ENCODE measurements at regions not wholly inside any gene's neighbourhood (a gene's known extent, or its start where the extent isn't known, plus 50 kb on each side); places are given as distances from the start of the nearest gene placed in this dataset.

DNA sequence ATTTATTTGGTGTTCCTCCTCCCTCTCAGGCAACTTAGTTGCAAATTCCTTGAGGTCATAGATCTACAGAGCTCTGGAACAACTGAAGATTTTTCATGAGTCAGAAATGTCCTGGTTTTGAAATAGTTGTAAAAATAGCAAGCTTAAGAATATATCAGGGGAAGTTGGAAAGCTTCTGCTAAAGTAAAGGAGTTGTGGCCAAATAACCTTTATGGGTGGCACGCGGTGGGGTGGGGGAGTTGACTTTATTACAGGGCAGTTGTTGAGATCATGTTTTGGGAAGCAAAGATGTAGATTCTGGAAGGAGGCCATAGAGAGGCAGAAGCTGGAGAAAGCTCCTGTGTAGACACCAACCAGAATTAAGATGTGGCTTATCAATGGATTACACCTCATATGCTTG, 326.0 kb upstream of the MTPN start:
- DNase-seq (ENCODE audit: low read depth), result no peak
- no peak overlapping the region for H3K4me3 ChIP-seq (ENCODE audit: low read depth, low read length)
- TF ChIP-seq, protein P1, sequence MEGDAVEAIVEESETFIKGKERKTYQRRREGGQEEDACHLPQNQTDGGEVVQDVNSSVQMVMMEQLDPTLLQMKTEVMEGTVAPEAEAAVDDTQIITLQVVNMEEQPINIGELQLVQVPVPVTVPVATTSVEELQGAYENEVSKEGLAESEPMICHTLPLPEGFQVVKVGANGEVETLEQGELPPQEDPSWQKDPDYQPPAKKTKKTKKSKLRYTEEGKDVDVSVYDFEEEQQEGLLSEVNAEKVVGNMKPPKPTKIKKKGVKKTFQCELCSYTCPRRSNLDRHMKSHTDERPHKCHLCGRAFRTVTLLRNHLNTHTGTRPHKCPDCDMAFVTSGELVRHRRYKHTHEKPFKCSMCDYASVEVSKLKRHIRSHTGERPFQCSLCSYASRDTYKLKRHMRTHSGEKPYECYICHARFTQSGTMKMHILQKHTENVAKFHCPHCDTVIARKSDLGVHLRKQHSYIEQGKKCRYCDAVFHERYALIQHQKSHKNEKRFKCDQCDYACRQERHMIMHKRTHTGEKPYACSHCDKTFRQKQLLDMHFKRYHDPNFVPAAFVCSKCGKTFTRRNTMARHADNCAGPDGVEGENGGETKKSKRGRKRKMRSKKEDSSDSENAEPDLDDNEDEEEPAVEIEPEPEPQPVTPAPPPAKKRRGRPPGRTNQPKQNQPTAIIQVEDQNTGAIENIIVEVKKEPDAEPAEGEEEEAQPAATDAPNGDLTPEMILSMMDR (IDR thresholded peaks at IDR 0.05; ENCODE audit: insufficient read depth, low read depth, low read length, missing control alignments), result no peak

DNA sequence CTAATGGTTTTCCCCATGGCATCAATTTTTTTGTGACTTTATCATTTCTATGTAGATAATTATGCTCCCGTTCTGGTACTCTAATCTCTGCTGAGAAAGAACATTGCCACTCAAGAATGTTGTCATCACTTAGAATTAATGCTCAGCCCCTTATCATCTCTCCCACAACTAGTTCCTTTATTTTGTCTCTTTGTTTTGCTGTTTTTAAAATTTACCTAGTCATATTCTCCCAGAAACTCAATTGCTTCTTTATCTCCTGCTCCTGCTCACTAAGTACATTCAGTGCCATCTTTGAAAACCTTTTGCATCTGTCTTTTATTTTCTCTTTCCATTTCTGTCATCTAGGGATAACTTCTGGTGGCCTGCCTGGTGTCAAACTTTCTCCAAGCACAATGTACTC, 324.9 kb upstream of the MTPN start:
- no peak for DNase-seq (ENCODE audit: low read depth)
- TF ChIP-seq, protein P1 (IDR thresholded peaks at IDR 0.05; ENCODE audit: insufficient read depth, low read depth, low read length, missing control alignments), result no peak
- no peak overlapping the region for H3K4me3 ChIP-seq (ENCODE audit: low read depth, low read length)

DNA sequence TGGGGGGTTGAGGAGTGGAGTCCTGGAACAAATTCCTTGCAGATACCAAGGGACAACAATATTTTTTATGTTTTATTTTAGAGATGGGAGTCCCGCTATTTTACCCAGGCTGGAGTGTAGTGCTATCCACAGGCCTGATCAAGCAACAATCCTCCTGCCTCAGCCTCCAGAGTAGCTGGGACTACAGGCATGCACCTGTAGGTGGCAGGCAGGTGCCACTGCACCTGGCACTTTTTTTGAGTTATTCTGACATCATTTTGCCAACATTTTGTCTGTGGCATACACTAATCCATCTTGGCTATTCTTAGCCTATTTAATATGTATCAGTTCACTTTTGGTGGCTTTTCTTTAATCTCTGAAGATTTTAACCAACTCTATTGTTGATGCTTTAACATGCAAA, 317.8 kb upstream of the MTPN start:
- no peak for DNase-seq (ENCODE audit: low read depth)
- H3K4me3 ChIP-seq (ENCODE audit: low read depth, low read length), result no peak overlapping the region
- TF ChIP-seq, protein P1 (IDR thresholded peaks at IDR 0.05; ENCODE audit: insufficient read depth, low read depth, low read length, missing control alignments), result peak; percentile 19

DNA sequence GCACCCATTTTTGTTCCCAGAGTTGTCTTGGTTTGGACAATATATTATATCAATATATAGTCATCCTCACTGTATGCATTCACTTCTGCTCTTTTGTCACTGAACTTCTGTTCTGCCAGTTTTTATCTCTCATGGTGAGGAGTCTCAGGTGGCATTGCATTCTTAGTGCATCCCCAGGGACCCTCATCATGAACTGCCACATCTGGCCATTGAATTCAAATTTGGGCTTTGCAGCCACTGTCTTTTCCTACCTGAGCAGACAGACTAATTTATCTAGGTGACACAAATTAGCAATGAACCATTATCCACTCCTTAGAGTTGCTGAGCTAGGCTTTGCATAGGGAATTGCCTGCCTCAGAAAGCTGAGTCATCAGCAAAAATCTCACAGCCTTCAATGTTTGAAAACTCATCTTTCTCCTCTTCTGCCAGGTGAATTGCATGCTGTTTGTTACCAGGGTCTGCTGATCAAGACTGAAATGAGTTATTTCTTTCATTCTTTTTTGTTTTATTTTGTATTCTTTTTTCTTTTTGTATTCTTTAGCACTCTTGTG, 316.8 kb upstream of the MTPN start:
- TF ChIP-seq, protein P1 (IDR thresholded peaks at IDR 0.05; ENCODE audit: insufficient read depth, low read depth, low read length, missing control alignments), result no peak
- H3K4me3 ChIP-seq (ENCODE audit: low read depth, low read length), result no peak overlapping the region
- no peak for DNase-seq (ENCODE audit: low read depth)

GRCh38 chr7:136293272-136293671, 316.1 kb upstream of the MTPN start:
- TF ChIP-seq, protein P1 (IDR thresholded peaks at IDR 0.05; ENCODE audit: insufficient read depth, low read depth, low read length, missing control alignments), result no peak
- no peak overlapping the region for H3K4me3 ChIP-seq (ENCODE audit: low read depth, low read length)
- DNase-seq (ENCODE audit: low read depth), result peak; percentile 60

GRCh38 chr7:136292365-136292764, 315.2 kb upstream of the MTPN start:
- DNase-seq (ENCODE audit: low read depth), result no peak
- TF ChIP-seq, protein P1 (IDR thresholded peaks at IDR 0.05; ENCODE audit: insufficient read depth, low read depth, low read length, missing control alignments), result no peak
- H3K4me3 ChIP-seq (ENCODE audit: low read depth, low read length), result no peak overlapping the region

GRCh38 chr7:136290351-136290750, 313.2 kb upstream of the MTPN start:
- H3K4me3 ChIP-seq (ENCODE audit: low read depth, low read length), result no peak overlapping the region
- TF ChIP-seq, protein P1 (IDR thresholded peaks at IDR 0.05; ENCODE audit: insufficient read depth, low read depth, low read length, missing control alignments), result no peak

More at GRCh38 chr7:136290351-136290750, 313.2 kb upstream of the MTPN start:
- no peak for DNase-seq (ENCODE audit: low read depth)

Data from GM12865 (cell line).